ENCODE measurements at regions not wholly inside any gene's neighbourhood (a gene's known extent, or its start where the extent isn't known, plus 50 kb on each side); places are given as distances from the start of the nearest gene placed in this dataset.

DNA sequence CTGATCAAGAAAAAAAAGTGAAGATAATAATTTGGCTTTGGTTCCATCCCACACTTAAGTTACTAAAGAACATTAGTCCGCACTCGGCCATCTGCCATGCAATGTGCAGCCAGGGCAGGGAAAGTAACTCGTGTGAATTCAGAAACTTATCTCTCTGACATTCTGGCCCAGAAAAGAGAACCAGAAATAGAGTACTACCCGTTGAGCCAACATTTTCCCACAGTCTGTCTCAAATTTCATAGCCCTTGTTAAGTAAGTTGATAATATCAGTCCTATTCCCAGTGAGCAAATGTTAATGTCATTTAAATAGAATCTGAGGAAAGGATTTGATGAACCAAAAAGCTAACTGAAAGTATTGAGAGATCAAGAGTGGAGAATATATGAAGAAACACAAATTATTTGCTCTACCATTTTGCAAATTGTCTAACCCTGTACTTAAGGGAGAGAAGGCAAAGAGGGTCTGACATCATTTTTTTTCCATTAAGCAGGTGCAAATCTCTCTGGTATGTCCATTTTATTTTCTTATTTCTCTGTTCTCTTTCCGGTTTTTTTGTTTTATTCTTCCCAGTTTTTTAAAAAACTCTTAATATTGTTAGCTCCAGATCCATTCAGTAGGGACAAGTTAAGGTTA lies 156.3 kb downstream of the NDFIP2 start:
- TF ChIP-seq, protein P1, sequence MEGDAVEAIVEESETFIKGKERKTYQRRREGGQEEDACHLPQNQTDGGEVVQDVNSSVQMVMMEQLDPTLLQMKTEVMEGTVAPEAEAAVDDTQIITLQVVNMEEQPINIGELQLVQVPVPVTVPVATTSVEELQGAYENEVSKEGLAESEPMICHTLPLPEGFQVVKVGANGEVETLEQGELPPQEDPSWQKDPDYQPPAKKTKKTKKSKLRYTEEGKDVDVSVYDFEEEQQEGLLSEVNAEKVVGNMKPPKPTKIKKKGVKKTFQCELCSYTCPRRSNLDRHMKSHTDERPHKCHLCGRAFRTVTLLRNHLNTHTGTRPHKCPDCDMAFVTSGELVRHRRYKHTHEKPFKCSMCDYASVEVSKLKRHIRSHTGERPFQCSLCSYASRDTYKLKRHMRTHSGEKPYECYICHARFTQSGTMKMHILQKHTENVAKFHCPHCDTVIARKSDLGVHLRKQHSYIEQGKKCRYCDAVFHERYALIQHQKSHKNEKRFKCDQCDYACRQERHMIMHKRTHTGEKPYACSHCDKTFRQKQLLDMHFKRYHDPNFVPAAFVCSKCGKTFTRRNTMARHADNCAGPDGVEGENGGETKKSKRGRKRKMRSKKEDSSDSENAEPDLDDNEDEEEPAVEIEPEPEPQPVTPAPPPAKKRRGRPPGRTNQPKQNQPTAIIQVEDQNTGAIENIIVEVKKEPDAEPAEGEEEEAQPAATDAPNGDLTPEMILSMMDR (conservative IDR thresholded peaks at IDR 0.05; ENCODE audit: low read depth in 2 of 2) = no peak
- TF ChIP-seq, protein P2, sequence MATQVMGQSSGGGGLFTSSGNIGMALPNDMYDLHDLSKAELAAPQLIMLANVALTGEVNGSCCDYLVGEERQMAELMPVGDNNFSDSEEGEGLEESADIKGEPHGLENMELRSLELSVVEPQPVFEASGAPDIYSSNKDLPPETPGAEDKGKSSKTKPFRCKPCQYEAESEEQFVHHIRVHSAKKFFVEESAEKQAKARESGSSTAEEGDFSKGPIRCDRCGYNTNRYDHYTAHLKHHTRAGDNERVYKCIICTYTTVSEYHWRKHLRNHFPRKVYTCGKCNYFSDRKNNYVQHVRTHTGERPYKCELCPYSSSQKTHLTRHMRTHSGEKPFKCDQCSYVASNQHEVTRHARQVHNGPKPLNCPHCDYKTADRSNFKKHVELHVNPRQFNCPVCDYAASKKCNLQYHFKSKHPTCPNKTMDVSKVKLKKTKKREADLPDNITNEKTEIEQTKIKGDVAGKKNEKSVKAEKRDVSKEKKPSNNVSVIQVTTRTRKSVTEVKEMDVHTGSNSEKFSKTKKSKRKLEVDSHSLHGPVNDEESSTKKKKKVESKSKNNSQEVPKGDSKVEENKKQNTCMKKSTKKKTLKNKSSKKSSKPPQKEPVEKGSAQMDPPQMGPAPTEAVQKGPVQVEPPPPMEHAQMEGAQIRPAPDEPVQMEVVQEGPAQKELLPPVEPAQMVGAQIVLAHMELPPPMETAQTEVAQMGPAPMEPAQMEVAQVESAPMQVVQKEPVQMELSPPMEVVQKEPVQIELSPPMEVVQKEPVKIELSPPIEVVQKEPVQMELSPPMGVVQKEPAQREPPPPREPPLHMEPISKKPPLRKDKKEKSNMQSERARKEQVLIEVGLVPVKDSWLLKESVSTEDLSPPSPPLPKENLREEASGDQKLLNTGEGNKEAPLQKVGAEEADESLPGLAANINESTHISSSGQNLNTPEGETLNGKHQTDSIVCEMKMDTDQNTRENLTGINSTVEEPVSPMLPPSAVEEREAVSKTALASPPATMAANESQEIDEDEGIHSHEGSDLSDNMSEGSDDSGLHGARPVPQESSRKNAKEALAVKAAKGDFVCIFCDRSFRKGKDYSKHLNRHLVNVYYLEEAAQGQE (IDR thresholded peaks at IDR 0.05; ENCODE audit: unreplicated experiment) = no peak
- TF ChIP-seq, protein P3, sequence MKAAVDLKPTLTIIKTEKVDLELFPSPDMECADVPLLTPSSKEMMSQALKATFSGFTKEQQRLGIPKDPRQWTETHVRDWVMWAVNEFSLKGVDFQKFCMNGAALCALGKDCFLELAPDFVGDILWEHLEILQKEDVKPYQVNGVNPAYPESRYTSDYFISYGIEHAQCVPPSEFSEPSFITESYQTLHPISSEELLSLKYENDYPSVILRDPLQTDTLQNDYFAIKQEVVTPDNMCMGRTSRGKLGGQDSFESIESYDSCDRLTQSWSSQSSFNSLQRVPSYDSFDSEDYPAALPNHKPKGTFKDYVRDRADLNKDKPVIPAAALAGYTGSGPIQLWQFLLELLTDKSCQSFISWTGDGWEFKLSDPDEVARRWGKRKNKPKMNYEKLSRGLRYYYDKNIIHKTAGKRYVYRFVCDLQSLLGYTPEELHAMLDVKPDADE (IDR thresholded peaks at IDR 0.05) = no peak
- no peak for TF ChIP-seq EZH2 (IDR thresholded peaks at IDR 0.05; ENCODE audit: low read depth, unreplicated experiment)
- TF ChIP-seq POLR2AphosphoS5 (IDR thresholded peaks at IDR 0.05; ENCODE audit: low read depth) = no peak
- no peak for TF ChIP-seq EZH2phosphoT487 (IDR thresholded peaks at IDR 0.05; ENCODE audit: unreplicated experiment)

Data from GM23338 (cell line).